ENCODE measurements at regions not wholly inside any gene's neighbourhood (a gene's known extent, or its start where the extent isn't known, plus 50 kb on each side); places are given as distances from the start of the nearest gene placed in this dataset.

GRCh38 chr2:234615643-234616356 lies 118.9 kb upstream of the ARL4C start:
- DNase-seq (ENCODE audit: low spot score in 2 of 2) (no peak), ATAC-seq (no peak)
- Mint-ChIP-seq H3K9me3 (peaks cover 4 to 7% of the 10 kb centered on the region in 2 donors), H3K27ac (no peak overlapping the region), H3K36me3 (peaks cover 0 to 6% of the 10 kb centered on the region in 2 donors)

- Mint-ChIP-seq H3K9me3 (peaks cover 4 to 7% of the 10 kb centered on the region in 2 donors), H3K27ac (no peak overlapping the region), H3K36me3 (peaks cover 0 to 6% of the 10 kb centered on the region in 2 donors)
- DNase-seq (ENCODE audit: low spot score in 2 of 2): no peak
- no peak for ATAC-seq
These were observed 114.3 kb upstream of the ARL4C start for GRCh38 chr2:234611209-234611608.

GRCh38 chr2:234608946-234609345 lies 112.1 kb upstream of the ARL4C start:
- no peak overlapping the region for H3K27ac Mint-ChIP-seq

GRCh38 chr2:234607691-234608090 lies 110.8 kb upstream of the ARL4C start:
- H3K9me3 Mint-ChIP-seq: peaks cover 4 to 7% of the 10 kb centered on the region in 2 donors
- H3K27ac Mint-ChIP-seq: no peak overlapping the region
- DNase-seq (ENCODE audit: low spot score in 2 of 2) (no peak), ATAC-seq (no peak)
- peaks cover 0 to 6% of the 10 kb centered on the region in 2 donors for H3K36me3 Mint-ChIP-seq

More at GRCh38 chr2:234608946-234609345, 112.1 kb upstream of the ARL4C start:
- ATAC-seq: no peak
- no peak for DNase-seq (ENCODE audit: low spot score in 2 of 2)
- Mint-ChIP-seq H3K9me3 (peaks cover 4 to 7% of the 10 kb centered on the region in 2 donors), H3K36me3 (peaks cover 0 to 6% of the 10 kb centered on the region in 2 donors)

- no peak for ATAC-seq
- DNase-seq (ENCODE audit: low spot score in 2 of 2): no peak
- Mint-ChIP-seq H3K27ac (no peak overlapping the region), H3K9me3 (peaks cover 1 to 2% of the 10 kb centered on the region in 2 donors), H3K36me3 (peaks cover 0 to 2% of the 10 kb centered on the region in 2 donors)
These were observed 110.0 kb upstream of the ARL4C start for GRCh38 chr2:234606896-234607295.

DNA sequence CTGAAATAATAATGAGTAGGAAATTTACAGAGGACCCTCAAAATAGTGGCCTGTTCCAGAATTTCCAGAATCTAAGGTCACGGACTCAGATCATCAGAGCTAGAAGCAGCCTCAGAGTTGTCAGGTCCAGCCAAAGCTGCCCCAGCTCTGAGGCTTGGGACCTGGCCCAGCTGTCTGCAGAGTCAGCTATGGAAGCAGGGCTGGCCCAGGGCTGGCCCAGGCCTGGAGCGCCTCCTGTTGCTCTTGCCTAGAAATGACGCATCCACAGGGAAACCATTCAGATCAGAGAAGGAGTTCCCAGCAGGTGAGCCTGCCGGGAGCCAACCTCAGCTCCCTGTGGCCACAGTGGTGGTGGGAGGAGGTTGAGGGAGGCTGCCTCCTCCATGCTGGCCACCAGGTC lies 106.7 kb upstream of the ARL4C start:
- DNase-seq (ENCODE audit: low spot score in 2 of 2) (no peak), ATAC-seq (no peak)
- H3K36me3 Mint-ChIP-seq: no peaks in the 10 kb centered on the region
- no peak overlapping the region for H3K27ac Mint-ChIP-seq
- no peaks in the 10 kb centered on the region for H3K9me3 Mint-ChIP-seq

DNA sequence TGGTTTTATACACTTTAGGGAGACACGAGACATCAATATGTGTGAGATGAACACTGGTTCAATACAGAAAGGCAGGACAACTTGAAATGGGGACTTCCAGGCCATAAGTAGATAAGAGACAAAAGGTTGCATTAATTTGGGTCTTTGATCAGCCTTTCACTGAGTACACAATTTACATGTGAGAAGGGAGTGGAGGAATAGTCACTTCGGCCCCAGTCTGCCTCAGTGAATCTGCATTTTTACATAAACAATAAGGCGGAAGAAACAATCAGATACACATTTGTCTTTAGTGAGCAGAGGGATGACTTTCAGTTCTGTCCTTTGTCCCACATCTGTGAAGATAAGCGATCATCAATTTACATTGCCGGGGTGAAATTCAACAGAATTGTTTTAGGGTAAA lies 104.3 kb upstream of the ARL4C start:
- ATAC-seq (no peak), DNase-seq (ENCODE audit: low spot score in 2 of 2) (no peak)
- no peaks in the 10 kb centered on the region for H3K36me3 Mint-ChIP-seq
- no peak overlapping the region for H3K27ac Mint-ChIP-seq
- H3K9me3 Mint-ChIP-seq: no peaks in the 10 kb centered on the region

- Mint-ChIP-seq H3K9me3 (no peaks in the 10 kb centered on the region), H3K27ac (no peak overlapping the region), H3K36me3 (no peaks in the 10 kb centered on the region)
- no peak for ATAC-seq
- no peak for DNase-seq (ENCODE audit: low spot score in 2 of 2)
These were observed 100.6 kb upstream of the ARL4C start for GRCh38 chr2:234597576-234597861.

DNA sequence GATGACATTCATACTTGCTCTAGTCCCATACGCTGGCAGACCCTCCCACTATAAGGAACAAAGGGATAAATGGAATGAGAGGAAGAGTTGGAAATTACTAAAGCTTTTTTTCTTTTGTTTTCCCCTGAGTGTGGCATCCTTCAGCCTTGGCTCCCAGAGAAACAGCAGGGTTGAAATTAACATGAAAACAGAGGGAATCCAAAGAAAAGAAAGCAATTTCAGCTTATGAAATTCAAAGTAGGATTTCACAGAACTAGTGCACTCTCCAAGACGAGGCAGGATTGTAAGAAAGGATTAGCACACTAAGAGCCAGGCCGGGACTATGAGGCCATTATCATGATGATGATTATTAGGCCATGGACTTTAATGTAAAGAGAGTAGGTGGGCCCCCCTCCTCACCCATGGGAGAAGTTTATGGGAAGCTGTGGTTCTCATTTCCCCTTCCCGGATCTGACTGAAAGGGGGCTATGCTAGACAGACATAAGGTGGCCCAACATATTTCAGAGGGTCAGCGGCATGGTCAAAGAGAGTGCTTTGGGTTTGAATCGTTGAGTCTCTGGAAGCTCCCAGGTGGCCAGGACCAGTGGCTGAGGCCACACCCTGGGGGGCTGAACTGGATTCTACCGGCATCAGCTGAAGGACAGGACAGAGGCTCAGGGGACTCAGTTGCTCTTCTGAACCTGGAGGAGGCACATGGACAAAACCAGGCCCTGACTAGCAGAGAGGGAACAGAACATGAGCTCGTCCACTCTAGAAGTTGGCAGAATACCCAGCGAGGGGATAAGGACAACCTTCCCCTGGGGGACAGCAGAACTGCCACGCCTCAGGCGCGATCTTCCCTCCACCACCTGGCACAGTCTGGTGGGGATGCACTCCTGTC lies 100.1 kb upstream of the ARL4C start:
- DNase-seq (ENCODE audit: low spot score in 2 of 2) (no peak), ATAC-seq (no peak)
- H3K36me3 Mint-ChIP-seq: no peaks in the 10 kb centered on the region
- H3K9me3 Mint-ChIP-seq: no peaks in the 10 kb centered on the region
- no peak overlapping the region for H3K27ac Mint-ChIP-seq

- no peaks in the 10 kb centered on the region for H3K36me3 Mint-ChIP-seq
- no peak for DNase-seq (ENCODE audit: low spot score in 2 of 2)
- no peak for ATAC-seq
- H3K9me3 Mint-ChIP-seq: no peaks in the 10 kb centered on the region
- H3K27ac Mint-ChIP-seq: no peak overlapping the region
These were observed 98.9 kb upstream of the ARL4C start for GRCh38 chr2:234595829-234596228.

GRCh38 chr2:234594715-234595114 lies 97.8 kb upstream of the ARL4C start:
- no peak overlapping the region for H3K27ac Mint-ChIP-seq
- no peaks in the 10 kb centered on the region for H3K9me3 Mint-ChIP-seq
- no peaks in the 10 kb centered on the region for H3K36me3 Mint-ChIP-seq
- ATAC-seq: no peak
- DNase-seq (ENCODE audit: low spot score in 2 of 2): no peak

- DNase-seq (ENCODE audit: low spot score in 2 of 2) (no peak), ATAC-seq (no peak)
- Mint-ChIP-seq H3K27ac (no peak overlapping the region), H3K36me3 (no peaks in the 10 kb centered on the region), H3K9me3 (no peaks in the 10 kb centered on the region)
These were observed 96.8 kb upstream of the ARL4C start for GRCh38 chr2:234593636-234594035.

DNA sequence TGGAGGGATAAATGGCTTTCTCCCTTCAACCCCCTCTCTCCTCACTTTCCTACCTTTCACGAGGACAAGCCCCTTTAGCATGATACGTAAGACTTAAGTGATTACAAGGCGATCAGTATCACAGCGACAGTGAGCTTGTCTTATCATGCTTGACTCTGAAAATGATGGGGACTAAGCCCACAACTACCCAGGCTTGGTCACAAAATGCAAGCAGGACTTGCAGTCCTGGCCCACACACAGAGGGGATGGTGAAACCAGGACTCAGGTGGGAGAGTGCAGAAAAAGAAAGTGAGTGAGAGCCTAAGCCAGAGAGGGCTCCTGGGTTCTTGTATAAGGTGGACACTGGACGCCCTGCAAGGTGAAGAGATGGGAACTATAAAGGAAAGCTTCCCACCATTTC lies 95.7 kb upstream of the ARL4C start:
- no peaks in the 10 kb centered on the region for H3K36me3 Mint-ChIP-seq
- H3K27ac Mint-ChIP-seq: no peak overlapping the region
- DNase-seq (ENCODE audit: low spot score in 2 of 2) (no peak), ATAC-seq (no peak)
- no peaks in the 10 kb centered on the region for H3K9me3 Mint-ChIP-seq

GRCh38 chr2:234590076-234590475 lies 93.2 kb upstream of the ARL4C start:
- ATAC-seq (no peak), DNase-seq (ENCODE audit: low spot score in 2 of 2) (no peak)
- peak overlapping the region in 1 of 2 donors; percentile 10 for H3K27ac Mint-ChIP-seq
- no peaks in the 10 kb centered on the region for H3K9me3 Mint-ChIP-seq
- no peaks in the 10 kb centered on the region for H3K36me3 Mint-ChIP-seq

DNA sequence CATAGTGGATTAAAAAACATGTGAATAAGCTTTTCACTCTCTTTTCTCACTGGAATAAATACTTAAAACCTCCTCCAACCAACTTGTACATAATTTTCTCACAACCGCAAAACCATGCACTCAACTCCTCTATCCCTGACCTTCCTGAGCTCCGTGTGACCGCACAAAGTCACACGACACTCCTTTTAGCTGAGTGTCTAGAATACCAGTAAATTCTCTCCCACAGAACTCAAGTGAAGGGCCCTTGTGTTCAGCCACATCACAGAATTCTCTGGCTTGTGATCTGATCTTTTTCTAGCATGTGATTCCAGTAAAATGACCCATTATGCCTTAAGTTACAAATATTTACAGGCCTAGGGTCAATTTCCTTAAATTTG lies 91.2 kb upstream of the ARL4C start:
- ATAC-seq: no peak
- no peaks in the 10 kb centered on the region for H3K9me3 Mint-ChIP-seq
- no peak overlapping the region for H3K27ac Mint-ChIP-seq
- DNase-seq (ENCODE audit: low spot score in 2 of 2): no peak
- H3K36me3 Mint-ChIP-seq: no peaks in the 10 kb centered on the region

GRCh38 chr2:234587341-234588053 lies 90.6 kb upstream of the ARL4C start:
- no peaks in the 10 kb centered on the region for H3K36me3 Mint-ChIP-seq
- DNase-seq (ENCODE audit: low spot score in 2 of 2) (no peak), ATAC-seq (no peak)
- no peak overlapping the region for H3K27ac Mint-ChIP-seq
- no peaks in the 10 kb centered on the region for H3K9me3 Mint-ChIP-seq

DNA sequence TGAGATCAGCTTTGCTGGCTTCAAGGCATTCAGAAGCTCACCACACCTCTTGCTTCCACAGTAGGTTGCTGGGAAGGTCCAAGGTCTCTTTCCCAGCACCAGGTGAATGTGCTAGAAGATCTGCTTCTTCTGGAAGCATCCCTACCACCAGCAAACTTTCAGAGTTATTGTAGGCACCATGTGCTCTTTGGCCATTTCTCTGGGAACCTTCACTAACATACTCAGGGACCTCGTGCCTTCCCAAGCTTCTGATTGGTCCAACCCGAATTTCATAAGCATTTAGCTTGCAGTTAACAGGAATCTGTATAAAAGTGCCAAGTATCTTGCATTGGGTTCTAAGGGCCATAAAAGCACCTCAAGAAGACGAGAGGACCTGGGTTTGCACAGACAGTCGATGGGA lies 86.5 kb upstream of the ARL4C start:
- Mint-ChIP-seq H3K9me3 (no peaks in the 10 kb centered on the region), H3K27ac (no peak overlapping the region), H3K36me3 (no peaks in the 10 kb centered on the region)
- no peak for ATAC-seq
- no peak for DNase-seq (ENCODE audit: low spot score in 2 of 2)

Data from activated naive CD4-positive, alpha-beta T cell treated with anti-CD3 and anti-CD28 coated beads, Interleukin-2, amount 50 U/mL, for 72 hours (primary cell).